ENCODE measurements at regions not wholly inside any gene's neighbourhood (a gene's known extent, or its start where the extent isn't known, plus 50 kb on each side); places are given as distances from the start of the nearest gene placed in this dataset.
"Not testable (repeated sequence)": the region's sequence is repeated elsewhere in the genome, so short reads cannot be mapped to it uniquely, and the experiment has no call there.

DNA sequence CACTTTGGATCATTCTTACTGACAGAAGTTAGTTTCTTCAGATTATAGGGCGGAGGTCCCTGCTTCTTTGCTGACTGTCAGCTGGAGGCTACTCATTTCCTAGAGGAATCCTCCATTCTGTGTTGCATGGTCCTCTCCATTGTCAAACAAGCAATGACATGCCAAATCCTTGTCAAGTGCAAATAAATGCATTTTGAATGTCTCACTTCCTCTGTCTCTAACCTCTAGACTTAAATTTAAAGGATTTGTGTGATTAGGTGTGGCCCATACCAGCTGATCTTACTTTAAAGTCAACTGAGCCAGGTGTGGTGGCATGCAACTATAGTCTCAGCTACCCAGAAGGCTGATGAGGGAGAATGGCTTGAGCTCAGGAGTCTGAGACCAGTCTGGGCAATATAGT lies 458.4 kb upstream of the CCDC179 start:
- Histone ChIP-seq H4K20me1 (ENCODE audit: control insufficient read depth, extremely low read depth, insufficient read depth, low read length) (no peaks in the 10 kb centered on the region), H2AFZ (ENCODE audit: control insufficient read depth, low read length) (no peak overlapping the region), H3K9me1 (ENCODE audit: control insufficient read depth, extremely low read depth, insufficient read depth, low read length) (no peaks in the 10 kb centered on the region), H3K4me1 (ENCODE audit: control insufficient read depth, extremely low read depth, insufficient read depth, low read length) (no peaks in the 10 kb centered on the region), H3K4me2 (ENCODE audit: control insufficient read depth, extremely low read depth, insufficient read depth, low read depth, low read length) (no peak overlapping the region), H3K36me3 (ENCODE audit: control insufficient read depth in 2 of 2, extremely low read depth in 1 of 2, insufficient read depth in 2 of 2, low read length in 2 of 2) (no peaks in the 10 kb centered on the region), H3K4me3 (ENCODE audit: control insufficient read depth in 2 of 3, extremely low read depth in 1 of 3, insufficient read depth in 2 of 3, low read depth in 1 of 3, low read length in 3 of 3) (no peak overlapping the region), H3K9me3 (ENCODE audit: control insufficient read depth, low read depth, low read length) (peaks cover 2% of the 10 kb centered on the region), H3K27me3 (ENCODE audit: control insufficient read depth, extremely low read depth, insufficient read depth, low read length) (no peaks in the 10 kb centered on the region), H3K9ac (ENCODE audit: control insufficient read depth, extremely low read depth, insufficient read depth, low read length) (no peak overlapping the region), H3K27ac (ENCODE audit: control insufficient read depth, insufficient read depth, low read length) (no peak overlapping the region), H3K79me2 (ENCODE audit: control insufficient read depth, insufficient read depth, low read length) (no peaks in the 10 kb centered on the region)
- TF ChIP-seq, protein P1, sequence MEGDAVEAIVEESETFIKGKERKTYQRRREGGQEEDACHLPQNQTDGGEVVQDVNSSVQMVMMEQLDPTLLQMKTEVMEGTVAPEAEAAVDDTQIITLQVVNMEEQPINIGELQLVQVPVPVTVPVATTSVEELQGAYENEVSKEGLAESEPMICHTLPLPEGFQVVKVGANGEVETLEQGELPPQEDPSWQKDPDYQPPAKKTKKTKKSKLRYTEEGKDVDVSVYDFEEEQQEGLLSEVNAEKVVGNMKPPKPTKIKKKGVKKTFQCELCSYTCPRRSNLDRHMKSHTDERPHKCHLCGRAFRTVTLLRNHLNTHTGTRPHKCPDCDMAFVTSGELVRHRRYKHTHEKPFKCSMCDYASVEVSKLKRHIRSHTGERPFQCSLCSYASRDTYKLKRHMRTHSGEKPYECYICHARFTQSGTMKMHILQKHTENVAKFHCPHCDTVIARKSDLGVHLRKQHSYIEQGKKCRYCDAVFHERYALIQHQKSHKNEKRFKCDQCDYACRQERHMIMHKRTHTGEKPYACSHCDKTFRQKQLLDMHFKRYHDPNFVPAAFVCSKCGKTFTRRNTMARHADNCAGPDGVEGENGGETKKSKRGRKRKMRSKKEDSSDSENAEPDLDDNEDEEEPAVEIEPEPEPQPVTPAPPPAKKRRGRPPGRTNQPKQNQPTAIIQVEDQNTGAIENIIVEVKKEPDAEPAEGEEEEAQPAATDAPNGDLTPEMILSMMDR (optimal IDR thresholded peaks at IDR 0.05 in 1 of 3, IDR thresholded peaks at IDR 0.05 in 1 of 3, conservative IDR thresholded peaks at IDR 0.05 in 1 of 3; ENCODE audit: extremely low read depth in 1 of 3, insufficient read depth in 2 of 3, low read length in 3 of 3), result no peak
- TF ChIP-seq EZH2 (IDR thresholded peaks at IDR 0.05; ENCODE audit: low read length), result no peak
- DNase-seq (ENCODE audit: low read depth, low spot score) (no peak), FAIRE-seq (no peak)
- dilution Hi-C loops (cut with MboI; ENCODE audit: extremely low pct_ligation_motif_present, low sequenced_read_pairs), result no loop called here

DNA sequence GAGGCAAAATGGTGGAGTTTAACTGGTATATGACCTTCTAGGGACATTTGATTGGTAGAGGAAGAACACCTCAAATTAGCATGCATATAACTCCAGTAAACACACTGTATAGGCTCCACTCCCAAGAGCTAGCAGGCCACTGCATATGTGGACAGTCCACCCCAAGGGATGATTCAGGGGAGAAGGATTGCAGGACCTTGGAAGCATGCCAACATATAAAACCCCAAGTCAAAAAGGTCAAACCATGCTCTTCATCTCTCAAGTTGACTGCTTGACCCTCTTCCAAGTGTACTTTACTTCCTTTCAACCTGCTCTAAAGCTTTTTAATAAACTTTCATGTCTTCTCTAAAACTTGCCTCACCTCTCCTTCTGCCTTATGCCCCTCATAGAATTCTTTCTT lies 459.9 kb upstream of the CCDC179 start:
- Histone ChIP-seq H3K4me3 (ENCODE audit: control insufficient read depth in 2 of 3, extremely low read depth in 1 of 3, insufficient read depth in 2 of 3, low read depth in 1 of 3, low read length in 3 of 3) (no peak overlapping the region), H3K36me3 (ENCODE audit: control insufficient read depth in 2 of 2, extremely low read depth in 1 of 2, insufficient read depth in 2 of 2, low read length in 2 of 2) (no peaks in the 10 kb centered on the region), H3K79me2 (ENCODE audit: control insufficient read depth, insufficient read depth, low read length) (no peaks in the 10 kb centered on the region), H3K4me2 (ENCODE audit: control insufficient read depth, extremely low read depth, insufficient read depth, low read depth, low read length) (no peak overlapping the region), H3K4me1 (ENCODE audit: control insufficient read depth, extremely low read depth, insufficient read depth, low read length) (no peaks in the 10 kb centered on the region), H3K9ac (ENCODE audit: control insufficient read depth, extremely low read depth, insufficient read depth, low read length) (no peak overlapping the region), H3K27me3 (ENCODE audit: control insufficient read depth, extremely low read depth, insufficient read depth, low read length) (no peaks in the 10 kb centered on the region), H2AFZ (ENCODE audit: control insufficient read depth, low read length) (no peak overlapping the region), H3K27ac (ENCODE audit: control insufficient read depth, insufficient read depth, low read length) (no peak overlapping the region), H4K20me1 (ENCODE audit: control insufficient read depth, extremely low read depth, insufficient read depth, low read length) (no peaks in the 10 kb centered on the region), H3K9me3 (ENCODE audit: control insufficient read depth, low read depth, low read length) (peaks cover 2% of the 10 kb centered on the region), H3K9me1 (ENCODE audit: control insufficient read depth, extremely low read depth, insufficient read depth, low read length) (no peaks in the 10 kb centered on the region)
- TF ChIP-seq EZH2 (IDR thresholded peaks at IDR 0.05; ENCODE audit: low read length), result no peak
- TF ChIP-seq, protein P1 (optimal IDR thresholded peaks at IDR 0.05 in 1 of 3, IDR thresholded peaks at IDR 0.05 in 1 of 3, conservative IDR thresholded peaks at IDR 0.05 in 1 of 3; ENCODE audit: extremely low read depth in 1 of 3, insufficient read depth in 2 of 3, low read length in 3 of 3), result no peak
- dilution Hi-C loops (cut with MboI; ENCODE audit: extremely low pct_ligation_motif_present, low sequenced_read_pairs), result no loop called here
- DNase-seq (ENCODE audit: low read depth, low spot score) (no peak), FAIRE-seq (no peak)

DNA sequence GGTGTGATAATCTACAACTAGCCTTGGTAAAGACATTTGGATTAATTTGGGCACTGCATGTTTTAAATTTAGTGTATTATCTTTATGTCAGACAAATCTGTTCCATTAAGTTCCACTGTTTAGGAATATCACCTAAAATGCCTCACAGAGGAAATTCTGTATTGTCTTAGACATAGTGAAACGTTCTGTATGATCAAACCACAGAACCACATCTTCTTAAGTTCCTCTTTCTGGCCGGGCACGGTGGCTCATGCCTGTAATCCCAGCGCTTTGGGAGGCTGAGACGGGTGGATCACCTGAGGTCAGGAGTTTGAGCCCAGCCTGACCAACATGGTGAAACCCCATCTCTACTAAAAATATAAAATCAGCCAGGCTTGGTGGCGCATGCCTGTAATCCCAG lies 475.3 kb upstream of the CCDC179 start:
- DNase-seq (ENCODE audit: low read depth, low spot score); H3K9ac ChIP-seq (ENCODE audit: control insufficient read depth, extremely low read depth, insufficient read depth, low read length); H4K20me1 ChIP-seq (ENCODE audit: control insufficient read depth, extremely low read depth, insufficient read depth, low read length); H3K27ac ChIP-seq (ENCODE audit: control insufficient read depth, insufficient read depth, low read length); H3K27me3 ChIP-seq (ENCODE audit: control insufficient read depth, extremely low read depth, insufficient read depth, low read length); dilution Hi-C loops (cut with MboI; ENCODE audit: extremely low pct_ligation_motif_present, low sequenced_read_pairs); FAIRE-seq; H3K4me3 ChIP-seq (ENCODE audit: control insufficient read depth in 2 of 3, extremely low read depth in 1 of 3, insufficient read depth in 2 of 3, low read depth in 1 of 3, low read length in 3 of 3); H3K9me1 ChIP-seq (ENCODE audit: control insufficient read depth, extremely low read depth, insufficient read depth, low read length); H2AFZ ChIP-seq (ENCODE audit: control insufficient read depth, low read length); H3K36me3 ChIP-seq (ENCODE audit: control insufficient read depth in 2 of 2, extremely low read depth in 1 of 2, insufficient read depth in 2 of 2, low read length in 2 of 2); H3K4me2 ChIP-seq (ENCODE audit: control insufficient read depth, extremely low read depth, insufficient read depth, low read depth, low read length); H3K9me3 ChIP-seq (ENCODE audit: control insufficient read depth, low read depth, low read length); H3K79me2 ChIP-seq (ENCODE audit: control insufficient read depth, insufficient read depth, low read length); H3K4me1 ChIP-seq (ENCODE audit: control insufficient read depth, extremely low read depth, insufficient read depth, low read length): not testable (repeated sequence)
